ENCODE measurements at regions not wholly inside any gene's neighbourhood (a gene's known extent, or its start where the extent isn't known, plus 50 kb on each side); places are given as distances from the start of the nearest gene placed in this dataset.

- Histone ChIP-seq H3K4me3 (no peak overlapping the region), H3K27me3 (no peaks in the 10 kb centered on the region), H3K36me3 (replicated peaks in 1 of 2; ENCODE audit: insufficient read depth in 1 of 2, low read depth in 2 of 2) (no peaks in the 10 kb centered on the region), H3K9me3 (no peaks in the 10 kb centered on the region), H3K4me1 (no peaks in the 10 kb centered on the region), H3K27ac (no peak overlapping the region)
- WGBS, 2 donors = 8 to 13% methylated on average over 1 of the region's 1 CpG
- TF ChIP-seq POLR2A (IDR thresholded peaks at IDR 0.05) (no peak), CTCF (IDR thresholded peaks at IDR 0.05) (no peak)
- DNase-seq (no peak), ATAC-seq (no peak)
- intact Hi-C loops (cut with DNase I) = no loop called here
These were observed 193.0 kb upstream of the RARB start for GRCh38 chr3:25235031-25235430.

- no peak for ATAC-seq
- DNase-seq = no peak
- H3K27me3 ChIP-seq = no peaks in the 10 kb centered on the region
- H3K4me3 ChIP-seq = no peak overlapping the region
- no peak for TF ChIP-seq CTCF (IDR thresholded peaks at IDR 0.05)
- TF ChIP-seq POLR2A (IDR thresholded peaks at IDR 0.05) = no peak
- intact Hi-C loops (cut with DNase I) = no loop called here
- no peaks in the 10 kb centered on the region for H3K4me1 ChIP-seq
- WGBS, 2 donors = 84% methylated on average over 2 of the region's 2 CpGs
- no peak overlapping the region for H3K27ac ChIP-seq
- no peaks in the 10 kb centered on the region for H3K36me3 ChIP-seq (replicated peaks in 1 of 2; ENCODE audit: insufficient read depth in 1 of 2, low read depth in 2 of 2)
- no peaks in the 10 kb centered on the region for H3K9me3 ChIP-seq
These were observed 192.6 kb upstream of the RARB start for GRCh38 chr3:25235466-25235865.

- TF ChIP-seq CTCF (IDR thresholded peaks at IDR 0.05) (no peak), POLR2A (IDR thresholded peaks at IDR 0.05) (no peak)
- H3K4me3 ChIP-seq = no peak overlapping the region
- ATAC-seq = no peak
- H3K9me3 ChIP-seq = no peaks in the 10 kb centered on the region
- no peaks in the 10 kb centered on the region for H3K4me1 ChIP-seq
- WGBS, 2 donors = 63 to 72% methylated on average over 1 of the region's 1 CpG
- no peaks in the 10 kb centered on the region for H3K27me3 ChIP-seq
- H3K27ac ChIP-seq = no peak overlapping the region
- no peak for DNase-seq
- intact Hi-C loops (cut with DNase I) = no loop called here
- no peaks in the 10 kb centered on the region for H3K36me3 ChIP-seq (replicated peaks in 1 of 2; ENCODE audit: insufficient read depth in 1 of 2, low read depth in 2 of 2)
These were observed 190.5 kb upstream of the RARB start for GRCh38 chr3:25237602-25238001.

GRCh38 chr3:25239042-25239441, 189.0 kb upstream of the RARB start:
- Histone ChIP-seq H3K4me1 (no peaks in the 10 kb centered on the region), H3K36me3 (replicated peaks in 1 of 2; ENCODE audit: insufficient read depth in 1 of 2, low read depth in 2 of 2) (no peaks in the 10 kb centered on the region), H3K4me3 (no peak overlapping the region), H3K9me3 (no peaks in the 10 kb centered on the region), H3K27me3 (no peaks in the 10 kb centered on the region), H3K27ac (no peak overlapping the region)
- 75 to 88% methylated on average over 1 of the region's 1 CpG for WGBS, 2 donors
- DNase-seq (no peak), ATAC-seq (no peak)
- no peak for TF ChIP-seq CTCF (IDR thresholded peaks at IDR 0.05)
- no peak for TF ChIP-seq POLR2A (IDR thresholded peaks at IDR 0.05)
- intact Hi-C loops (cut with DNase I) = no loop called here

- H3K9me3 ChIP-seq = no peaks in the 10 kb centered on the region
- DNase-seq (no peak), ATAC-seq (no peak)
- no peaks in the 10 kb centered on the region for H3K27me3 ChIP-seq
- H3K4me3 ChIP-seq = no peak overlapping the region
- TF ChIP-seq POLR2A (IDR thresholded peaks at IDR 0.05) (no peak), CTCF (IDR thresholded peaks at IDR 0.05) (no peak)
- WGBS, 2 donors = 48 to 55% methylated on average over 5 of the region's 5 CpGs
- no peak overlapping the region for H3K27ac ChIP-seq
- H3K4me1 ChIP-seq = no peaks in the 10 kb centered on the region
- intact Hi-C loops (cut with DNase I) = no loop called here
- H3K36me3 ChIP-seq (replicated peaks in 1 of 2; ENCODE audit: insufficient read depth in 1 of 2, low read depth in 2 of 2) = no peaks in the 10 kb centered on the region
These were observed 181.2 kb upstream of the RARB start for GRCh38 chr3:25246913-25247312.
